COLO829 (cell line): ENCODE measurements at regions not wholly inside any gene's neighbourhood (a gene's known extent, or its start where the extent isn't known, plus 50 kb on each side); places are given as distances from the start of the nearest gene placed in this dataset.
"Not testable (repeated sequence)": the region's sequence is repeated elsewhere in the genome, so short reads cannot be mapped to it uniquely, and the experiment has no call there.

Source experiments
- DNase-seq: peaks from one replicate; pipeline ENCODE4 v3.0.0; 2012; ENCODE audit warnings: low spot score

DNA sequence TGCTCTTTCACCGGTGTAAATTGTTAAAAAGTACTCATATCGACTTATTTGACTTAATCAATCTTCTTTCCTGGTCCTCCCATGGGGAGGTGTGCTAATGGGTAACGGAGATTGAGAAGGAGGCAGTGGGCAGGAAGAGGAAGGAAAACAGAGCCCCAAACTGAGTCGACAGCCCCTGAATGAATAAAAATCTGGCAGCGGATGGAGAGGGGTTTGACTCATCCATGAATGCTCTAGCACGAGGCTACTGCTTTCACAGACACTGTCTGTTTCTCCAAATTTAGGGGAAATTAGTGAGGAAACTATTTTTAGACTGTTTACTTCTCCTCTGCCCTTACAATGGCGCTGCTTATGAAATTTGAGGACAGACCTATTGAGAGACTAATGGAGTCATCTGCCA lies 142.2 kb upstream of the ATXN1 start:
- DNase-seq = peak; percentile 93

DNA sequence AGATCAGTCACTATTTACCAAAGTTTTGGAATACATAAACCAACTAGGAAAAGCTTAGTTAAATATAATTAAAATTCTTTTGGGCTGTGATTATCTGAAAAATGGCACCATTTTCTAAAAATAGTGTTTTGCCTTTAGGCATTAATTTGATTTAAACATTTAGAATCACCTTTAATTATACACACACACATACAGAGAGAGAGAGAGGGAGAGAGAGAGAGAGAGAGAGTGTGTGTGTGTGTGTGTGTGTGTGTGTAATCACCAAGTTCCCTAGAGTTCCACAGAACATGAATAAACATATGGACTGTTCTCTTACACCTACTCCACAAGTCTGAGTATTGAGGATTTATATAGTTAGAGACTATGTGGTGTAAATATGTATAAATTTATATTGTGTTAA lies 141.2 kb upstream of the ATXN1 start:
- no peak for DNase-seq

DNA sequence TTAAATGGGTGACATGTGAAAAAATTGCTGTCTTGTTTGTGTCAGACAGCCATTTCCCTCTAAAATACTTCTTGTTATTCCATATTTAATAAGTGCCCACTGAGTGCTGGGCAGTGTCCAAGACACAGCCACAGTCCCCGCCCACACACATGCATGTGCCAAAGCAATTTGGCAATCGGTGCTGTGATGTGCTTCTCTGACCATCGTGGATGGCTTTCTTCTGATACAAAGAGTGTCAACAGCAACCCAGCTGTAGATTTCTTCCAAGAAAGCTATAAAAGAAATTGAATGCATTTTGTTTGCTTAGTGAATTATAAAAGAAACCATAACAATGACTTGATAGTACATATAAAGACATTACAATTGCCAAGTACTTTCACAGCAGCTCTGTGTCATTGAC lies 140.5 kb upstream of the ATXN1 start:
- no peak for DNase-seq

DNA sequence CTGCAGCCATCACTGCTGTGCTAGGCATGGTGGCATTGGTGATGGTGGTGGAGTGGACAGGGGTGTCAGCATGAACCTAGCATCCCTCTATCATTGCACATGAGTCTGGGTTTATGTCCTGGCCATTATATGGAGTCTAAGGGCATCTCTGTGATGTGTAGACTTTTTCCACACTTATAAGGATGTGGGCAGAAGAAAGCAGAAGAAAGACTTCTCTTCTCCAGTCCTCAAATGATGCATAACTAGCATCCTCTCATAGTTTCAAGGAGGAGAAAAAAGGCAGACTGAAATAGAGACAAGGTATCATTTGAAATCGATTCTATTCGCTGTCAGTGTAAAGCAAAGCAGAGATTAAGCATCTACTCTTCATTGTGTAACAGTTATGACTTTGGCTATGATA lies 140.0 kb upstream of the ATXN1 start:
- no peak for DNase-seq

DNA sequence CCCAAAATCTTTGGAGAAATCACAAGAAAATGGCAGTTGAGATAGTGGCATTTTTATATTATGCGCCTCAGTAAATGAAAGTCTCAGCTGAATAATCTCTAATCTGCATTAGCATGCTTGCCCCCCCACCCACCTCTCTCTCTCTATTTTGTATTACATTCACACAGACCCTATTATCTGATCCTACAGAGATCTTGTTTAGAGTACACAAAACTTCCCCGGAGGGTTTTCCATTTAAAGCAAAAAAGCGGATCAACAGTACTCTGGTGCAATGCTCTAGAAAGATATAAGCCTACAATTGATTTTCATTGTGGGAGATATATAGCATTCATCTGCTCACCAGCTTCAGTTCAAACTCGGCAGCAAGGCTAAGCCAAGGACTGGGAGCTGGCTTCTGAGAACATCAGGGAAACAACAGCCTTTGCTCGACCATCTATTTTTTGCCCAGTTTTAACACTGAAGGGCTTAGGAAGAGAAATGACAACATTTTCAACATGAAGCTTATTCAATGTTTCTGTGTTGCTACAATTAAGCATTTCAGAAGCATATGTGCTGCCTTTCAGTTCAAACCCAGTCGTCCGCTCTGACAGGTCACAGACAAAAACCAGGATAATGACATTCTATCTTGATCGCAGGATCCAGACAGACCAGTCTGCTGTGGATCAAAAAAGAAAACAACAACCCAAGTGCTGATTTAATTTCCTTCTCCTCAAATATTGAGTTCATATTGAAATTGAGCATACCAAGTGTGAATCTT lies 137.6 kb upstream of the ATXN1 start:
- no peak for DNase-seq

DNA sequence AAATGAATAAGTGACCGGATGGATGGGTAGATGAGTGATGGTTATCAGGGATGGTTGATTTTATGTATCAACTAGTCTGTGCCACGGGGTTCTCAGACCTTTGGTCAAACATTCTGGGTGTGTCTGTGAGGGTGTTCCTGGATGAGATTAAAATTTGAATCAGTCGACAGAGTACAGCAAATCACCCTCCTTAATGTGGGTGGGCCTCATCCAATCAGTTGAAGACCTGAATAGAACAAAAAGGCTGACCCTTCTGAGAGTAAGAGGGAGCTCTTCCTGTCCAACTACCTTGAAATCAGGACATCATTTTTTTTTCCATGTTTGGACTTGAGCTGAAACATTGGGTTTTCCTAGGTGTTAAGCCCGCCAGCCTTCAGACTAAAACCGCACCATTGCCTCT lies 136.4 kb upstream of the ATXN1 start:
- no peak for DNase-seq

DNA sequence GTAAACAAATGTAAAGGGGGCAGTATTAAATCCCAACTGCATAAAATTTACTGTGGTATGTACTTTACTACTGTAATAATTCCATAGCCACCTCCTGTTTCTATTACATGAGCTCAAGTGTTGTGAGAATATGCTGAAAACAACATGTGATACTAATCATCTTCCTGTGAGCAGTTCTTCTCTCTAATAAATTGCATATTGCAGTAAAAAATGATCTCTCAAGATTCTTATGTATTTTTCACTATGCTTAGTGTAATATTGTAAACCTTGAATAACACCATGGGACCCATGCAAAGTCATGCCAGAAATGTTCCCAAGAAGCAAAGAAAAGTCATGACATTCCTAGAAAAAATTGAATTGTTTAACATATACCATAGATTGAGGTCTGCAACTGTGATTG lies 133.0 kb upstream of the ATXN1 start:
- no peak for DNase-seq

DNA sequence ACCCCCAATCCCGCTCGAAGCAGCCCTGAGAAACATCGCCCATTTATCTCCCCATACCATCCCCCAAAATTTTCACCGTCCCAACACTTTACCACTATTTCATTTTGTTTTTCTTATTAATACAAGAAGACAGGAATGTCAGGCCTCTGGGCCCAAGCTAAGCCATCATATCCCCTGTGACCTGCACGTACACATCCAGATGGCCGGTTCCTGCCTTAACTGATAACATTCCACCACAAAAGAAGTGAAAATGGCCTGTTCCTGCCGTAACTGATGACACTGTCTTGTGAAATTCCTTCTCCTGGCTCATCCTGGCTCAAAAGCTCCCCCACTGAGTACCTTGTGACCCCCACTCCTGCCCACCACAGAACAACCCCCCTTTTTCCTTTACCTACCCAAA lies 129.8 kb upstream of the ATXN1 start:
- DNase-seq = not testable (repeated sequence)

DNA sequence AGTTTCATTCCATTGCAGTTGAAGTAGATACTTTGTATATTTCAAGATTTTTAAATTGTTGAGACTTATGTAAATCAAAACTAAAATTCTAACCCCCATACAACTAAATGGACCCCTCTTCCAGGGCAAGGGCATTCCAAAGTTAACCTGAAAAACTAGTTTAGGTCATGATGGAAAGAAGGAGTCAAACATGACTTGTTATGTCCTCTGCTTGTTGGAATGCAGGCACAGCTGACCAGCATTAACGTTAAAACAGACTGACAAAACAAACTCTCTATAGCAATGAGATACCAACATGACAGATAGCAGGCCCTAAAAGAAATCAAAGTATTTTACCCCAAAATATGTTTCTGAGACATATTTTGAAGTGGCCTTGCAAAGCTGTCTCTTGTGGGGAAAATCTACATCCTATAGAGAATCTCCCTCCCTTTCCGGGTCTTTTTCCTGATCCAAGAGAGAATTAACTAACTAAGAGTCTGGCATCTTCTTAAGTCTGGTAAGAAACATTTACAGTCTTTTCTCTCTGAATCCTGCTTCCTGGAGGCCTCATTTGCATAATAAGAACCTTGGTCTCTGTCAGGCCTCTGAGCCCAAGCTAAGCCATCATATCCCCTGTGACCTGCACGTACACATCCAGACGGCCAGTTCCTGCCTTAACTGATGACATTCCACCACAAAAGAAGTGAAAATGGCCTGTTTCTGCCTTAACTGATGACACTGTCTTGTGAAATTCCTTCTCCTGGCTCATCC lies 124.3 kb upstream of the ATXN1 start:
- no peak for DNase-seq

DNA sequence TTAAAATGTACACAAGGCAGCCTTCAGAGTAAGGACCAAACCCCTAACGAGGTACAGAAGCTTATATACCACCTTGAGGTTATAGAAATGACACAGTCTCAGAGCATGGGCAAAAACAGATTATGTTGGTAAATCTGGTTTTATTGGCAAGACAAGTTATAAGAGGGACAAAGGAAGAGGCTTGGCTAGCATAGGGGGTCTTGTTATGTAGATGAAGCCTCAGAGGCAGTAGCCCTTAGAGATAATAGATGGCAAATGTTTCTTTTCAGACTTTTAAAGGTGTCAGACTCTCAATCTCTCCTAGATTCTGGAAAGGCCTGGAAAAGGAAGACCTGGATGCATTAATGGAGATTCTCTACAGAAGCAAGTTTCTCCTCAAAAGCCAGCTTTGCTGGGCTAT lies 123.3 kb upstream of the ATXN1 start:
- no peak for DNase-seq

DNA sequence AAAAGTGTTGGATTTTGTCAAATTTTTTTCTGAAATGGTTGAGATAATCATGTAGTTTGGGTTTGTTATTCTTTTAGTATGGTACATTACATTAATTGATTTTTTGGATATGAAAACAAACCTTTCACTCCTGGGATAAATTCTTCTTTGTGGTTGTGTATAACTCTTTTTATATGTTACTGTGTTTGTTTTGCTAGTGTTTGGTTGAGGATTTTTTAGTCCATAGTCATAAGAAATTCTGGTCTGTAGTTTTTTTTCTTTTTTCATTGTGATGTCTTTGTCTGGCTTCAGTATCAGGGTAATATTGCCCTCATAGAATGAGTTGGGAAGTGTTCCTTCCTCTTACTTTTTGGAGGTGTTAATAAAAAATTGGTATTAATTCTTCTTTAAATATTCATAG lies 122.2 kb upstream of the ATXN1 start:
- no peak for DNase-seq

DNA sequence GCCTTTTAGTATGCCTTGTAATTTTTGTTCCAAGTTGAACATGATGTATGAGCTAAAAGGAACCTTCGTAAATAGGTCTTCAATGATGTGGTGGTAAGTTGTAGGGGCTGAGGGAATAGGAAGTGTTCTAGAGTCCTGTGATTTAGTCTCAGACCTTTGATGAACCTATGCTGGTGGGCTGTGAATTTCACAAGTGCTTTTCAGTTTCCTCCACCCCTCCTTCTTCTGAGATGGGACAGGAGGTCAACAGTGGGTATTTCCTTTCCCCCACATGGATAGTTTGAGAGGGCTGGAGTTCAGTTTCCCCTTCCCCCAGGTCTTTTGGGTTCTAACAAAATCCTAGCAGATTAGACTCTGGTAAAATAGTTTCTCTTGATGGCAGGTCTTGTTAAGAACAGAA lies 121.0 kb upstream of the ATXN1 start:
- no peak for DNase-seq

DNA sequence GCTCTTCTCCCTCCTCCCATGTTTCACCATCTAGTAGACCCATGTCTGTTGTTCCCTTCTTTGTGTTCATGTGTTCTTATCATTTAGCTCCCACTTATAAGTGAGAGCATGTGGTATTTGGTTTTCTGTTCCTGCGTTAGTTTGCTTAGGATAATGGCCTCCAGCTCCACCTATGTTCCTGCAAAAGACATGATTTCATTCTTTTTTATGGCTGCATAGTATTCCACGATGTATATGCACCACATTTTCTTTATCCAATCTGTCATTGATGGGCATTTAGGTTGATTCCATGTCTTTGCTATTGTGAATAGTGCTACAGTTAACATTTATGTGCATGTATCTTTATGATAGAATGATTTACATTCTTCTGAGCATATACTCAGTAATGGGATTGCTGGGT lies 115.6 kb upstream of the ATXN1 start:
- DNase-seq = not testable (repeated sequence)

DNA sequence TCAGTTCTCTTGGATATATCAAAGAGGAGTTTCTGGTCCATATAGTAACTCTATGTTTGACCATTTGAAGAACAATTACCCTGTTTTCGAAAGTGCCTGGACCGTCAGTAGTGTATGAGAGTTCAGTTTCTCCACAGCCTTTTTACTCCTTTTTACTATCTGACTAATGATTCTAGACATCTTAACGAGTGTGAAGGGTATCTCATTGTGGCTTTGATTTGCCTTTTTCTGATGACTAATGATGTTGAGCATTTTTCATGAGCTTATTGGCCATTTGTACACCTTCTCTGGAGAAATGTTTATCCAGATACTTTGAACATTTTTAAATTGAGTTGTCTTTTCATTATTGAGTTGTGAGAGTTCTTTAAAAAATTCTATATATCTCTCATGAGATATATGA lies 114.9 kb upstream of the ATXN1 start:
- DNase-seq = no peak

DNA sequence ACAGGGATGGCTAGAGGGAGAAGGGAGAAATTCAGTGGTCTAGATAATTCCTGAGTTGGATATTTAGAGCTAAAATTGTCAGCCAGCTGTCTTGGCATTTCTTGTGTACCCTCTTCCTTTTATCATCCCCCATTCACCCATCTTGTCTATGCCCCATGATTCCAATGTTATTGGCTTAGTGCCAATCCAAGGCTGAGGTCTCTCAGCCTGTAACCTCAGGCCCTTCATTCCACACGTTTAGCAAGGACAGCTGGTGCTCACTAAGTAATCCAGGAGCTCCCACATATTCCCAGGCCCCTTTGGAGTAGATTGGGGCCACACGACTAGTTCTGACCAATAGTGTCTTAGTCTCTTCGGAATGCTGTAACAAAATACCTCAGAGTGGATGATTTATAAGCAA lies 112.4 kb upstream of the ATXN1 start:
- DNase-seq = no peak

DNA sequence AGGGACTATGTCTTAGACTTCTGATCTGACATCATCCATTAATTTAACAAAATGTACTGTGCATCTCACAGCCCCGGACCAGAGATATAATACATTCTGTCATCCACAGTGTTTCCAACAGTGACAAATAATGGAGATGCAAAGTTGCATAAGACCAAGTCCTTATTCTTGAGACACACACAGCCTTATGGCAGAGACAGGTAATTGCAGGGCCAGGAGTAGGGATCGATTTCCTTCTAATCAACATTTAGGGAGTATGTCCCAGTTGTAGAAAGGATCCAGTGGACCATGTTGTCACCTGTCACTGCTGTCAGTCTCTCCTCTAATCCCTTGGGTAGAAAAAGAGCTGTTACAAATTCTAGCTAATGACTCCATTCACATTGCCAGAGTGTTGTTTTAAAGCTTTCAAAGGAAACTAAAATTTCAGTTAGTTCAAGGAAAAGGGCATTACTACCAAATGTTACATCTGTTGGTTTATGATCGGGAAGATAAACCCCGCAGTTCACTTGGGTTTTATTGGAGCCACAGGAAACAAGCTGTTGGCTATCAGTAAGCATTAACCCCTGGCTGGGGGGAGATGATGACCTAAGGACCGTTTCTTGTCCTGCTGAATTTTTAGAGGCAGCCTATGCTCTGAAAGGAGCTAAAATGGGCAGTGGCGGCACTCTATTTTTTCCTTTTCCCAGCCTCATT lies 111.4 kb upstream of the ATXN1 start:
- no peak for DNase-seq

DNA sequence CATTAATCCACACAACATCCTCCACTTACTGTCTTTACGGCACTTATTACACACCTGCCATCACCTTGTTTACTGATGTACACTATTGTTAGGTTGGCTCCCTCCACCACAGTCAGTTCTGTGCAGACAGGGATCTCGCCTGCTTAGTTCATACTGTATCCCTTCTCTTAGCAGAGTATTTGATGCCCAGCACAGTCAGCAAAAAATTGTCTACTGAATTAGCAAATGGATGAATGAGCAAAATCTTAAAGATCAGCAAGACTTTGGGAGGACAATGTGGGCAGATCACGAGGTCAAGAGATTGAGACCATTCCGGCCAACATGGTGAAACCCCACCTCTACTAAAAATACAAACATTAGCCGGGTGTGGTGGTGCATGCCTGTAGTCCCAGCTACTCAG lies 109.8 kb upstream of the ATXN1 start:
- no peak for DNase-seq

DNA sequence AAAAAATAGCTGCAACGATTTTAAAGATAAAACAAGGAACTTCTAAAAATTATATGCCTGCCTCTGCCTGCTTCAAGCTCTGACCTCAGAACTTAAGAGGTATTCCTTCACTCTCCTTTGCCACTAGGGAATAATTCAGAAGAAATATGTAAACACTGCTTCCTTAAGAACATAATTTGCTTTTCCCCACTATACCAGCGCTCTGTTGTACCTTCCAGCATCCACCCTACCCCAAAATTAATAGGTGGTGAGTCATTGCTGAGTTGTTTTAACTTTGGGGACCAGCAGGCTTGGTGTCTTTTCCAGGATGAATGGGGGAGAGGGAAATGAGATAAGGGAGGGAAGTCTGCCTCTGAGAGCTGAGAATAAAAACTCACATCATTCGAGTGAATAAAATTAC lies 107.7 kb upstream of the ATXN1 start:
- DNase-seq = no peak

DNA sequence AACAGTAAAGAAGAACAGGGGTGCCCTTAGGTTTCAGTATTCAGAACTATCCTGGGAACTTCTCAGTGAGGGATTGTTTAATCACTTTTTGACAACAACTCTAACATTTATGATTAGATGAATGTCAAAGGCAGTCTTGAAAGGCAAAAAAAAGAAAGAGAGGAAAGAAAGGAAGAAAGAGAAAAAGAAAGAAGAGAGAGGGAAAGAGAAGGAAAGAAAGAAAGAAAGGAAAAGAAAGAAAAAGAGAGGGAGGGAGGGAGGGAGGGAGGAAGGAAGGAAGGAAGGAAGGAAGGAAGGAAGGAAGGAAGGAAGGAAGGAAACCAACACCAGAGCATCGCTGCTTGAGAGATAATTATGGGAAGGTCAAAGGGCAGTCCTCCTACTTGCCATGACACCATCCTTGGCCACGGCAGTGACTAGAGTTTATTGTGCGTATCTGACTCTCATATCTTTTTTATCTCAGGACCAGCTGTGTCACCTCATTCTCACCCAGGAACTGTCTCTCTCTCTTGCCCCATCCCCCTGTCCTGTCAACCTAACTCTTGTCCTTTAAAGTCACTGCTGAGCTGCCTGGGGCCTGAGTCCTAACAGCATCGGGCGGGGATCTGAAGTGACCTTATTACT lies 96.8 kb upstream of the ATXN1 start:
- no peak for DNase-seq

DNA sequence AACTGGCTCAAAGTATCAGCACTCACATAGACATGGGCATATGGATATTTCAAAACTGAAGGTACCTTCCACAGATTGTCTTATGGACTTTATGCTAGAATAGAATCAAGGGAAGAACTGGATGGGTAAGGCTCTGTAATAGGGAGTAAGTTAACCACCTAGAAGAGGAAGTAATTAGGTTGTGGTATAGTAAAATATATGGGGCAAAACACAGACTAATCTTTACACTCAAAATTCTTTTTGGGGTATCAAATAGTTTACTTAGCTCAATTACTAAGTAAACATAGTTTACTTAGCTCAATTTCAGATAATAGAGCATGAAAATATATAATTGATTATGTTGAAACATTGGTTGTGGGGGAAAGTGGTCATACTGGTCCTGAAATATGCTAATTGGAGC lies 94.2 kb upstream of the ATXN1 start:
- DNase-seq = no peak

DNA sequence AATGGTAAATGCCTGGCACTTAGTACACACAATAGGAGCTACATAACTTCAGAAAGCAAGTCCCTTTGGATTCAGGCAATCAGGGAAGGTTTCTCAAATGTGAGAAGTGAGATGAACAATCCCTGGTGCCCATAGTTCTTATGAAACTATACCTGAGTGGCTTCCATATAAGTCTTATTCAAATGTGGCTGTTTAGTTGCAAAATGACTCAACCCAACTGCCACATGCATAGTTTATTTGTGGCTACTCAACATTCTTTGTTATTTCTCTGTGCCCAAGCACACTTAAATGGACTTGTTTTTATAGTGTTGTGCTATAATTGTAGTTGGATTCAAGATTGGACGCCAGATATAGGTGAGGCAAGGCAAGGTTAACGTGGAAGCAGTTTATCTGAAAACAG lies 93.7 kb upstream of the ATXN1 start:
- DNase-seq = no peak

DNA sequence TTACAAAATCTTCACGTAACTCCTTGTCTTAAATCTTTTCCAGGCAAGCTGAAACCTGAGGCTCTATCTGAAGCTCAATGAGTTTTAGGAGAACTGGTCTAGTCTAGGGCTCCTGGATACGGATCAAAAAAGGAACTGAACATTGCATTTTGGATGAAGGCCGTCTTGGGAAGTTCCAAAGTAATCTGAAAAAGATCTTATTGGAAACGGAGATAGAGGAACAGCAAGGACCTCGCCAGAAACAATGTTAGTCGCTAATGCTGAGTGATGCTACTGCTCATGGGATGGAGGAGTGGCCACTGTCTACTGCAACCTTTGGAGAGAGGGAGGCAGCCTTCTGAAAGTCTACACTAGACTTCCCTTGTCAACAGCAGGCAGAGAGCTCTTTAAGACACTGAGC lies 91.4 kb upstream of the ATXN1 start:
- no peak for DNase-seq

DNA sequence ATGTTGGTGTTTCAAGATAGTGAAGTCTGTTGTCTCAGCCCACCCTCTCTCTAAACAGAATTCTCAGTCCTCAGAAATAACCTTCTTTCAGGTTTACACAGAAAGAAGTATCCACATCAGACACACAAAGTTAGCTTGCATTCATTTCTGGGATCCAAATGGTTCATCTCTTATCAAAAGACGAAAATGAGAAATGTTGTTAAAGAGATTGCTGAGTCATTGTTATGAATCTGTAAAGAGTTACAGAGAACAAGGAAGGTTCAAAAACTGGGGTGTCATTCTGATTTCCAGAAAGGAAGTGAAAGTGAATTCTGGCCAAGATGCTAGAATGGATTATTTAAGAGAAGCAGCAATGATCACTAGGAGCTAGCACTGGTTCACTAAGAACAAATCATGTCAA lies 90.5 kb upstream of the ATXN1 start:
- DNase-seq = no peak
